K562 (cell line): ENCODE measurements at regions not wholly inside any gene's neighbourhood (a gene's known extent, or its start where the extent isn't known, plus 50 kb on each side); places are given as distances from the start of the nearest gene placed in this dataset.

ENCODE experiments used
- MCM2 ChIP-seq: fragments of 450-650 bp; IDR thresholded peaks from 2 replicates; pipeline ENCODE4 v1.6.1; 2017; ENCODE audit warnings: low read depth, mild to moderate bottlenecking
- PHB ChIP-seq: fragments of 250-450 bp; sonication (Bioruptor Pico); IDR thresholded peaks from 2 replicates; pipeline ENCODE4 v1.5.0; 2021
- RFX7 ChIP-seq: fragments of 250-450 bp; sonication (Bioruptor Pico); IDR thresholded peaks from 2 replicates; pipeline ENCODE4 v1.5.1; 2021; ENCODE audit warnings: mild to moderate bottlenecking
- ZNF609 ChIP-seq: sonication (generic); formaldehyde crosslinking; IDR thresholded peaks from 2 replicates; pipeline ENCODE4 v1.8.1; 2023; ENCODE audit warnings: missing genetic modification reagents, mild to moderate bottlenecking, borderline replicate concordance
- TF ChIP-seq, protein P1 (sequence below): sonication (generic); formaldehyde crosslinking; IDR thresholded peaks from 2 replicates; pipeline ENCODE4 v1.8.0; 2023; ENCODE audit warnings: missing genetic modification reagents, mild to moderate bottlenecking, borderline replicate concordance
- TF ChIP-seq, protein P2 (sequence below): fragments of 250-450 bp; sonication (Bioruptor Pico); IDR thresholded peaks from 2 replicates; pipeline ENCODE4 v1.4.0; 2020

- TF ChIP-seq ZNF609 (CRISPR knock-in tag) (no peak), MCM2 (no peak), RFX7 (no peak), PHB (CRISPR knock-in tag) (no peak)
- TF ChIP-seq, protein P1, sequence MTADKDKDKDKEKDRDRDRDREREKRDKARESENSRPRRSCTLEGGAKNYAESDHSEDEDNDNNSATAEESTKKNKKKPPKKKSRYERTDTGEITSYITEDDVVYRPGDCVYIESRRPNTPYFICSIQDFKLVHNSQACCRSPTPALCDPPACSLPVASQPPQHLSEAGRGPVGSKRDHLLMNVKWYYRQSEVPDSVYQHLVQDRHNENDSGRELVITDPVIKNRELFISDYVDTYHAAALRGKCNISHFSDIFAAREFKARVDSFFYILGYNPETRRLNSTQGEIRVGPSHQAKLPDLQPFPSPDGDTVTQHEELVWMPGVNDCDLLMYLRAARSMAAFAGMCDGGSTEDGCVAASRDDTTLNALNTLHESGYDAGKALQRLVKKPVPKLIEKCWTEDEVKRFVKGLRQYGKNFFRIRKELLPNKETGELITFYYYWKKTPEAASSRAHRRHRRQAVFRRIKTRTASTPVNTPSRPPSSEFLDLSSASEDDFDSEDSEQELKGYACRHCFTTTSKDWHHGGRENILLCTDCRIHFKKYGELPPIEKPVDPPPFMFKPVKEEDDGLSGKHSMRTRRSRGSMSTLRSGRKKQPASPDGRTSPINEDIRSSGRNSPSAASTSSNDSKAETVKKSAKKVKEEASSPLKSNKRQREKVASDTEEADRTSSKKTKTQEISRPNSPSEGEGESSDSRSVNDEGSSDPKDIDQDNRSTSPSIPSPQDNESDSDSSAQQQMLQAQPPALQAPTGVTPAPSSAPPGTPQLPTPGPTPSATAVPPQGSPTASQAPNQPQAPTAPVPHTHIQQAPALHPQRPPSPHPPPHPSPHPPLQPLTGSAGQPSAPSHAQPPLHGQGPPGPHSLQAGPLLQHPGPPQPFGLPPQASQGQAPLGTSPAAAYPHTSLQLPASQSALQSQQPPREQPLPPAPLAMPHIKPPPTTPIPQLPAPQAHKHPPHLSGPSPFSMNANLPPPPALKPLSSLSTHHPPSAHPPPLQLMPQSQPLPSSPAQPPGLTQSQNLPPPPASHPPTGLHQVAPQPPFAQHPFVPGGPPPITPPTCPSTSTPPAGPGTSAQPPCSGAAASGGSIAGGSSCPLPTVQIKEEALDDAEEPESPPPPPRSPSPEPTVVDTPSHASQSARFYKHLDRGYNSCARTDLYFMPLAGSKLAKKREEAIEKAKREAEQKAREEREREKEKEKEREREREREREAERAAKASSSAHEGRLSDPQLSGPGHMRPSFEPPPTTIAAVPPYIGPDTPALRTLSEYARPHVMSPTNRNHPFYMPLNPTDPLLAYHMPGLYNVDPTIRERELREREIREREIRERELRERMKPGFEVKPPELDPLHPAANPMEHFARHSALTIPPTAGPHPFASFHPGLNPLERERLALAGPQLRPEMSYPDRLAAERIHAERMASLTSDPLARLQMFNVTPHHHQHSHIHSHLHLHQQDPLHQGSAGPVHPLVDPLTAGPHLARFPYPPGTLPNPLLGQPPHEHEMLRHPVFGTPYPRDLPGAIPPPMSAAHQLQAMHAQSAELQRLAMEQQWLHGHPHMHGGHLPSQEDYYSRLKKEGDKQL (CRISPR knock-in tag) = no peak
- TF ChIP-seq, protein P2, sequence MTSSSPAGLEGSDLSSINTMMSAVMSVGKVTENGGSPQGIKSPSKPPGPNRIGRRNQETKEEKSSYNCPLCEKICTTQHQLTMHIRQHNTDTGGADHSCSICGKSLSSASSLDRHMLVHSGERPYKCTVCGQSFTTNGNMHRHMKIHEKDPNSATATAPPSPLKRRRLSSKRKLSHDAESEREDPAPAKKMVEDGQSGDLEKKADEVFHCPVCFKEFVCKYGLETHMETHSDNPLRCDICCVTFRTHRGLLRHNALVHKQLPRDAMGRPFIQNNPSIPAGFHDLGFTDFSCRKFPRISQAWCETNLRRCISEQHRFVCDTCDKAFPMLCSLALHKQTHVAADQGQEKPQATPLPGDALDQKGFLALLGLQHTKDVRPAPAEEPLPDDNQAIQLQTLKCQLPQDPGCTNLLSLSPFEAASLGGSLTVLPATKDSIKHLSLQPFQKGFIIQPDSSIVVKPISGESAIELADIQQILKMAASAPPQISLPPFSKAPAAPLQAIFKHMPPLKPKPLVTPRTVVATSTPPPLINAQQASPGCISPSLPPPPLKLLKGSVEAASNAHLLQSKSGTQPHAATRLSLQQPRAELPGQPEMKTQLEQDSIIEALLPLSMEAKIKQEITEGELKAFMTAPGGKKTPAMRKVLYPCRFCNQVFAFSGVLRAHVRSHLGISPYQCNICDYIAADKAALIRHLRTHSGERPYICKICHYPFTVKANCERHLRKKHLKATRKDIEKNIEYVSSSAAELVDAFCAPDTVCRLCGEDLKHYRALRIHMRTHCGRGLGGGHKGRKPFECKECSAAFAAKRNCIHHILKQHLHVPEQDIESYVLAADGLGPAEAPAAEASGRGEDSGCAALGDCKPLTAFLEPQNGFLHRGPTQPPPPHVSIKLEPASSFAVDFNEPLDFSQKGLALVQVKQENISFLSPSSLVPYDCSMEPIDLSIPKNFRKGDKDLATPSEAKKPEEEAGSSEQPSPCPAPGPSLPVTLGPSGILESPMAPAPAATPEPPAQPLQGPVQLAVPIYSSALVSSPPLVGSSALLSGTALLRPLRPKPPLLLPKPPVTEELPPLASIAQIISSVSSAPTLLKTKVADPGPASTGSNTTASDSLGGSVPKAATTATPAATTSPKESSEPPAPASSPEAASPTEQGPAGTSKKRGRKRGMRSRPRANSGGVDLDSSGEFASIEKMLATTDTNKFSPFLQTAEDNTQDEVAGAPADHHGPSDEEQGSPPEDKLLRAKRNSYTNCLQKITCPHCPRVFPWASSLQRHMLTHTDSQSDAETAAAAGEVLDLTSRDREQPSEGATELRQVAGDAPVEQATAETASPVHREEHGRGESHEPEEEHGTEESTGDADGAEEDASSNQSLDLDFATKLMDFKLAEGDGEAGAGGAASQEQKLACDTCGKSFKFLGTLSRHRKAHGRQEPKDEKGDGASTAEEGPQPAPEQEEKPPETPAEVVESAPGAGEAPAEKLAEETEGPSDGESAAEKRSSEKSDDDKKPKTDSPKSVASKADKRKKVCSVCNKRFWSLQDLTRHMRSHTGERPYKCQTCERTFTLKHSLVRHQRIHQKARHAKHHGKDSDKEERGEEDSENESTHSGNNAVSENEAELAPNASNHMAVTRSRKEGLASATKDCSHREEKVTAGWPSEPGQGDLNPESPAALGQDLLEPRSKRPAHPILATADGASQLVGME = no peak
These were observed 150.2 kb downstream of the CSNK2A3 start (continued) for GRCh38 chr11:11202885-11203284.
